ENCODE measurements at regions not wholly inside any gene's neighbourhood (a gene's known extent, or its start where the extent isn't known, plus 50 kb on each side); places are given as distances from the start of the nearest gene placed in this dataset.
A peak's percentile ranks its signal among the peaks of the same experiment; 100 is the strongest.

- no peak overlapping the region for H2AFZ ChIP-seq (ENCODE audit: low read depth, low read length)
- H3K9me2 ChIP-seq (ENCODE audit: insufficient read depth, low read length): no peaks in the 10 kb centered on the region
- H3K79me2 ChIP-seq (replicated peaks; ENCODE audit: insufficient read depth, low read length): no peaks in the 10 kb centered on the region
- H3K4me2 ChIP-seq (ENCODE audit: low read length): no peak overlapping the region
- no peaks in the 10 kb centered on the region for H4K20me1 ChIP-seq (ENCODE audit: insufficient read depth)
- no peaks in the 10 kb centered on the region for H3K36me3 ChIP-seq (ENCODE audit: insufficient read depth, low read length)
- no peaks in the 10 kb centered on the region for H3F3A ChIP-seq (ENCODE audit: insufficient read depth, low read length, poor library complexity, severe bottlenecking)
- no peak overlapping the region for H3K27ac ChIP-seq (ENCODE audit: low read length)
- H3K9ac ChIP-seq (ENCODE audit: low read length): no peak overlapping the region
- H3K9me3 ChIP-seq (ENCODE audit: low read length): no peaks in the 10 kb centered on the region
- no peak for TF ChIP-seq REST (IDR thresholded peaks at IDR 0.05; ENCODE audit: borderline replicate concordance)
- no peak for TF ChIP-seq SMC3 (conservative IDR thresholded peaks at IDR 0.05; ENCODE audit: poor library complexity)
- no peak for TF ChIP-seq MXI1 (conservative IDR thresholded peaks at IDR 0.05; ENCODE audit: poor library complexity, severe bottlenecking)
- peak overlapping the region; percentile 61 for H3K4me3 ChIP-seq (ENCODE audit: low read length)
- peaks cover 7% of the 10 kb centered on the region for H3K27me3 ChIP-seq (ENCODE audit: insufficient read depth, low read depth, low read length)
Observed at GRCh38 chr9:104991144-104991953, 63.4 kb upstream of the ABCA1 start.

GRCh38 chr9:104992659-104993058 is 64.7 kb upstream of the ABCA1 start:
- H3K79me2 ChIP-seq (replicated peaks; ENCODE audit: insufficient read depth, low read length): no peaks in the 10 kb centered on the region
- H2AFZ ChIP-seq (ENCODE audit: low read depth, low read length): no peak overlapping the region
- H3K9ac ChIP-seq (ENCODE audit: low read length): no peak overlapping the region
- no peaks in the 10 kb centered on the region for H3F3A ChIP-seq (ENCODE audit: insufficient read depth, low read length, poor library complexity, severe bottlenecking)
- H3K9me2 ChIP-seq (ENCODE audit: insufficient read depth, low read length): no peaks in the 10 kb centered on the region
- H3K4me2 ChIP-seq (ENCODE audit: low read length): no peak overlapping the region
- no peak overlapping the region for H3K27ac ChIP-seq (ENCODE audit: low read length)
- TF ChIP-seq SMC3 (conservative IDR thresholded peaks at IDR 0.05; ENCODE audit: poor library complexity) (no peak), REST (IDR thresholded peaks at IDR 0.05; ENCODE audit: borderline replicate concordance) (no peak)
- peaks cover 7% of the 10 kb centered on the region for H3K27me3 ChIP-seq (ENCODE audit: insufficient read depth, low read depth, low read length)
- H3K4me3 ChIP-seq (ENCODE audit: low read length): no peak overlapping the region
- no peaks in the 10 kb centered on the region for H3K9me3 ChIP-seq (ENCODE audit: low read length)
- H4K20me1 ChIP-seq (ENCODE audit: insufficient read depth): no peaks in the 10 kb centered on the region
- H3K36me3 ChIP-seq (ENCODE audit: insufficient read depth, low read length): no peaks in the 10 kb centered on the region

- Histone ChIP-seq H3K9me3 (ENCODE audit: low read length) (no peaks in the 10 kb centered on the region), H3K27me3 (ENCODE audit: insufficient read depth, low read depth, low read length) (peaks cover 7% of the 10 kb centered on the region), H3K4me3 (ENCODE audit: low read length) (no peak overlapping the region), H3K36me3 (ENCODE audit: insufficient read depth, low read length) (no peaks in the 10 kb centered on the region), H3K9me2 (ENCODE audit: insufficient read depth, low read length) (no peaks in the 10 kb centered on the region), H3K27ac (ENCODE audit: low read length) (no peak overlapping the region), H3K9ac (ENCODE audit: low read length) (no peak overlapping the region), H3K4me2 (ENCODE audit: low read length) (no peak overlapping the region), H3K79me2 (replicated peaks; ENCODE audit: insufficient read depth, low read length) (no peaks in the 10 kb centered on the region), H2AFZ (ENCODE audit: low read depth, low read length) (no peak overlapping the region), H3F3A (ENCODE audit: insufficient read depth, low read length, poor library complexity, severe bottlenecking) (no peaks in the 10 kb centered on the region), H4K20me1 (ENCODE audit: insufficient read depth) (no peaks in the 10 kb centered on the region)
- TF ChIP-seq CTCF (IDR thresholded peaks at IDR 0.05; ENCODE audit: poor library complexity, severe bottlenecking) (no peak), EZH2 (IDR thresholded peaks at IDR 0.05; ENCODE audit: borderline replicate concordance, insufficient read depth, low read length, poor library complexity, severe bottlenecking) (no peak), MXI1 (conservative IDR thresholded peaks at IDR 0.05; ENCODE audit: poor library complexity, severe bottlenecking) (peak; percentile 15), EP300 (conservative IDR thresholded peaks at IDR 0.05; ENCODE audit: poor library complexity, severe bottlenecking) (no peak)
Observed at GRCh38 chr9:104993291-104993963, 65.5 kb upstream of the ABCA1 start.
